Panc1 (cell line): ENCODE measurements at regions not wholly inside any gene's neighbourhood (a gene's known extent, or its start where the extent isn't known, plus 50 kb on each side); places are given as distances from the start of the nearest gene placed in this dataset.

Experiments used
- ATAC-seq: fragments of 200-7000 bp; cut with Tn5 transposase; 2 replicates; pipeline ENCODE4 v1.9.1; 2020; ENCODE audit warnings: mild to moderate bottlenecking, moderate library complexity
- BruUV-seq: library from RNA; stranded (reverse); fragments of 400-500 nt; replicated peaks from 2 replicates; lab custom pipeline; 2021; lab: Mats Ljungman, UMichigan
- CTCF ChIA-PET: fragments of 300-600 bp; sonication (Branson Sonifier 250); formaldehyde crosslinking; loops from one replicate; lab custom pipeline; 2022; ENCODE audit warnings: antibody characterized with exemption; lab: Charles Lee
- POLR2A ChIA-PET: fragments of 300-600 bp; sonication (Branson Sonifier 250); formaldehyde crosslinking; loops from one replicate; lab custom pipeline; 2022; ENCODE audit warnings: antibody characterized with exemption; lab: Charles Lee
- DNase-seq: peaks from one replicate; pipeline ENCODE4 v3.0.0-alpha.2; 2010; ENCODE audit warnings: low read depth, low spot score
- H3K27ac ChIP-seq: 2 replicates; pipeline ENCODE4 v1.5.1; 2011; ENCODE audit warnings: mild to moderate bottlenecking, low read length, inconsistent platforms
- H3K27me3 ChIP-seq: fragments of 200-500 bp; sonication (Bioruptor generic); 2 replicates; pipeline ENCODE4 v1.6.0; 2014; ENCODE audit warnings: low read length, inconsistent platforms; ENCODE audit not compliant: control insufficient read depth, insufficient read depth
- H3K36me3 ChIP-seq: fragments of 200-500 bp; sonication (Bioruptor generic); 2 replicates; pipeline ENCODE4 v1.5.1; 2014; ENCODE audit warnings: inconsistent platforms, mild to moderate bottlenecking, low read length, moderate library complexity; ENCODE audit not compliant: control insufficient read depth, insufficient read depth
- H3K4me1 ChIP-seq: 2 replicates; pipeline ENCODE4 v1.5.1; 2011; ENCODE audit warnings: inconsistent platforms, mild to moderate bottlenecking, low read length, moderate library complexity; ENCODE audit not compliant: control insufficient read depth, insufficient read depth
- H3K4me3 ChIP-seq, 2 experiments: 2 replicates each; pipeline ENCODE4 v1.5.1; 2011 to 2012; ENCODE audit warnings: low read depth in 2 of 2, low read length in 2 of 2, mild to moderate bottlenecking in 2 of 2, inconsistent platforms in 1 of 2, moderate library complexity in 1 of 2
- H3K9me3 ChIP-seq: fragments of 200-500 bp; sonication (Bioruptor generic); 2 replicates; pipeline ENCODE4 v1.5.1; 2014; ENCODE audit warnings: low read depth, mild to moderate bottlenecking, inconsistent platforms, low read length, moderate library complexity; ENCODE audit not compliant: control insufficient read depth, insufficient read depth
- POLR2AphosphoS5 ChIP-seq: IDR thresholded peaks from 2 replicates; pipeline ENCODE4 v1.6.1; 2012; ENCODE audit warnings: mild to moderate bottlenecking, low read depth, low read length, moderate library complexity
- SIN3A ChIP-seq: IDR thresholded peaks from 2 replicates; pipeline ENCODE4 v1.6.1; 2012; ENCODE audit warnings: low read depth, mild to moderate bottlenecking, low read length, moderate library complexity, borderline replicate concordance; ENCODE audit not compliant: insufficient read depth
- TCF7L2 ChIP-seq: IDR thresholded peaks from 2 replicates; pipeline ENCODE4 v1.6.1; 2011; ENCODE audit warnings: mild to moderate bottlenecking, low read depth, low read length, inconsistent platforms
- in situ Hi-C: cut with HindIII; loops from 2 replicates; pipeline ENCODE4 v1.10.0; 2016; ENCODE audit warnings: low sequenced_read_pairs, low pct_unique_long_range_greater_than_20kb
- intact Hi-C: fragments of 100-400 bp; cut with micrococcal nuclease; formaldehyde crosslinking; loops from one replicate; pipeline ENCODE4 v1.10.0; 2022; ENCODE audit not compliant: unreplicated experiment
- TF ChIP-seq, protein P1 (sequence below): fragments of 450-650 bp; IDR thresholded peaks from 2 replicates; pipeline ENCODE4 v1.5.1; 2017; ENCODE audit warnings: mild to moderate bottlenecking
- TF ChIP-seq, protein P2 (sequence below), 2 experiments: IDR thresholded peaks; 2 replicates each; pipeline ENCODE4 v1.6.1; 2011 to 2012; ENCODE audit warnings: low read depth in 2 of 2, control low read depth in 1 of 2, low read length in 1 of 2, mild to moderate bottlenecking in 1 of 2, moderate library complexity in 1 of 2; ENCODE audit not compliant: insufficient read depth in 1 of 2

DNA sequence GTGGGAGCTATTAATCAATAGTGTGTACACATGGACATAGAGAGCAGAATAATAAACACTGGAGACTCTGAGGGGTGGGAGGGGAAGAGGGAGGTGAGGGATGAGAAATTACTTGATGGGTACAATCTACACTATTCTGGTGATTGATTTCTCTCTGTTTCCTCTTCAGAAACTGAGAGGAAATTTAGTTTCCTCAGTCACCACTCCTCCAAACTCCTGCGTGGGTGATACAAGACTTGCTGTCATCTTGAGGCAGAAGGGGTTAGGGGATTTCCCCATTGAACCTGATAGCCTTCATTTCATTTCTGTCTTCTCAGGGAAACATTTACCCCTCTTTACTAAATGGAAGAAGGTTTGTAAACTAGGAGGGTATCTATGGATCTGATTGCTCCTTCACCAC is 84.3 kb upstream of the ESR1 start:
- ChIA-PET CTCF (no interaction called here), POLR2A (no interaction called here)
- BruUV-seq, result no TSS peak
- Histone ChIP-seq H3K27me3 (no peaks in the 10 kb centered on the region), H3K4me1 (no peaks in the 10 kb centered on the region), H3K27ac (no peak overlapping the region), H3K4me3 (no peak overlapping the region), H3K9me3 (no peaks in the 10 kb centered on the region), H3K36me3 (no peaks in the 10 kb centered on the region)
- DNase-seq (no peak), ATAC-seq (no peak)
- TF ChIP-seq TCF7L2 (no peak), SIN3A (no peak)
- in situ Hi-C loops (no loop called here), intact Hi-C loops (no loop called here)

DNA sequence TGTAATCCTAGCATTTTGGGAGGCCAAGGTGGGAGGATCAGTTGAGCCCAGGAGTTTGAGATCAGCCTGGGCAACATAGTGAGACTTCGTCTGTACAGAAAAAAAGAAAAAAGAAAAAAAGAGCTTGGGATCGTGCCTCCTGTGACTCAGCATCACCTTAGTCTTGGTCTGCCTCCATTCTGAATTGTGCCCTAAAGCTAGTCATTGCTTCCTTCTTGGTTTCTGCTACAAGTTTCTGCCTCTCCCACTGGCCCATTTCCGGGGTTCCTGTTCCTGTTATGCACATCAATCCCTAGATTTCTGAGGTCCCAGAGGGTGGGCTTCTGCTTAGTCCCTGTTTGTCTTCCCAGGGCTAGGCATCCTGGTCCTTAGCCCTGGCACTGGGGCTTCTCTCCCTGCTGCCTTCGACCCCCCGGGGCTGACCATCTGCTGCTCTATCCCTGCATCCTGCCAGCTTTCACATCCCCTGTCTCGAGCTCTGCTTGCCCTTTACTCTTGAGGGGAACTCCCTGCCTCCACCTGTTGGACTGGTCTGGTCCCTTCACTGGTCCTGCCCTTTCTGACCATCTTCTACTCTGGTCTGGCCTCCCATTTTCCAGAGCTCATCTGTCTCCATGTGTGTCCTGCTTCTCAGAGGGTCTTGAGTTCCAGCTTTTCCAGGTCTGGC is 77.5 kb upstream of the ESR1 start:
- Histone ChIP-seq H3K4me3 (no peak overlapping the region), H3K4me1 (no peaks in the 10 kb centered on the region), H3K9me3 (no peaks in the 10 kb centered on the region), H3K27ac (no peak overlapping the region), H3K27me3 (no peaks in the 10 kb centered on the region), H3K36me3 (no peaks in the 10 kb centered on the region)
- POLR2A ChIA-PET, result no interaction called here
- intact Hi-C loops, result no loop called here
- in situ Hi-C loops, result no loop called here
- no peak for ATAC-seq
- TF ChIP-seq, protein P1, sequence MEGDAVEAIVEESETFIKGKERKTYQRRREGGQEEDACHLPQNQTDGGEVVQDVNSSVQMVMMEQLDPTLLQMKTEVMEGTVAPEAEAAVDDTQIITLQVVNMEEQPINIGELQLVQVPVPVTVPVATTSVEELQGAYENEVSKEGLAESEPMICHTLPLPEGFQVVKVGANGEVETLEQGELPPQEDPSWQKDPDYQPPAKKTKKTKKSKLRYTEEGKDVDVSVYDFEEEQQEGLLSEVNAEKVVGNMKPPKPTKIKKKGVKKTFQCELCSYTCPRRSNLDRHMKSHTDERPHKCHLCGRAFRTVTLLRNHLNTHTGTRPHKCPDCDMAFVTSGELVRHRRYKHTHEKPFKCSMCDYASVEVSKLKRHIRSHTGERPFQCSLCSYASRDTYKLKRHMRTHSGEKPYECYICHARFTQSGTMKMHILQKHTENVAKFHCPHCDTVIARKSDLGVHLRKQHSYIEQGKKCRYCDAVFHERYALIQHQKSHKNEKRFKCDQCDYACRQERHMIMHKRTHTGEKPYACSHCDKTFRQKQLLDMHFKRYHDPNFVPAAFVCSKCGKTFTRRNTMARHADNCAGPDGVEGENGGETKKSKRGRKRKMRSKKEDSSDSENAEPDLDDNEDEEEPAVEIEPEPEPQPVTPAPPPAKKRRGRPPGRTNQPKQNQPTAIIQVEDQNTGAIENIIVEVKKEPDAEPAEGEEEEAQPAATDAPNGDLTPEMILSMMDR, result no peak
- DNase-seq, result no peak
- CTCF ChIA-PET, result no interaction called here
- no TSS peak for BruUV-seq

DNA sequence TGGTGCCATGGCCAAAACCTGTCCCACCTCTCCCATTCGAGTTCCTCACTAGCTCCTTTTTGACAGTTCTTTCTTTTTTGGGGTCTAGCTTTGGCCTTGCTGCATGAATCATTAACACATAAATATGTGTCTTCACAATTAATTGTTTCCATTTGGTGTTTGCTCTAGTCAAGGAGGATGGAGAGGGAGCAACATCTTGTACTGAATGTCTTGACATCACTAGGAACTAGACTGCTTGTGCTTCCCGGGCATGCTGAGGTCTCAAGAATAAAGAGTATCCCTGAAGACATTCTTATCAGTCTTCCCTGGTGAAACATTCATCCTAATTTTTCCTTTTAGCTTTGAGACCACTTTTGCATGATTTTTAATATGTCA is 77.0 kb upstream of the ESR1 start:
- Histone ChIP-seq H3K4me1 (no peaks in the 10 kb centered on the region), H3K9me3 (no peaks in the 10 kb centered on the region), H3K27me3 (no peaks in the 10 kb centered on the region), H3K36me3 (no peaks in the 10 kb centered on the region), H3K27ac (no peak overlapping the region), H3K4me3 (no peak overlapping the region)
- POLR2A ChIA-PET, result no interaction called here
- intact Hi-C loops, result no loop called here
- no TSS peak for BruUV-seq
- CTCF ChIA-PET, result no interaction called here
- DNase-seq, result no peak
- TF ChIP-seq TCF7L2, result no peak
- no peak for TF ChIP-seq SIN3A
- TF ChIP-seq, protein P1, result no peak
- TF ChIP-seq POLR2AphosphoS5, result no peak
- TF ChIP-seq, protein P2, sequence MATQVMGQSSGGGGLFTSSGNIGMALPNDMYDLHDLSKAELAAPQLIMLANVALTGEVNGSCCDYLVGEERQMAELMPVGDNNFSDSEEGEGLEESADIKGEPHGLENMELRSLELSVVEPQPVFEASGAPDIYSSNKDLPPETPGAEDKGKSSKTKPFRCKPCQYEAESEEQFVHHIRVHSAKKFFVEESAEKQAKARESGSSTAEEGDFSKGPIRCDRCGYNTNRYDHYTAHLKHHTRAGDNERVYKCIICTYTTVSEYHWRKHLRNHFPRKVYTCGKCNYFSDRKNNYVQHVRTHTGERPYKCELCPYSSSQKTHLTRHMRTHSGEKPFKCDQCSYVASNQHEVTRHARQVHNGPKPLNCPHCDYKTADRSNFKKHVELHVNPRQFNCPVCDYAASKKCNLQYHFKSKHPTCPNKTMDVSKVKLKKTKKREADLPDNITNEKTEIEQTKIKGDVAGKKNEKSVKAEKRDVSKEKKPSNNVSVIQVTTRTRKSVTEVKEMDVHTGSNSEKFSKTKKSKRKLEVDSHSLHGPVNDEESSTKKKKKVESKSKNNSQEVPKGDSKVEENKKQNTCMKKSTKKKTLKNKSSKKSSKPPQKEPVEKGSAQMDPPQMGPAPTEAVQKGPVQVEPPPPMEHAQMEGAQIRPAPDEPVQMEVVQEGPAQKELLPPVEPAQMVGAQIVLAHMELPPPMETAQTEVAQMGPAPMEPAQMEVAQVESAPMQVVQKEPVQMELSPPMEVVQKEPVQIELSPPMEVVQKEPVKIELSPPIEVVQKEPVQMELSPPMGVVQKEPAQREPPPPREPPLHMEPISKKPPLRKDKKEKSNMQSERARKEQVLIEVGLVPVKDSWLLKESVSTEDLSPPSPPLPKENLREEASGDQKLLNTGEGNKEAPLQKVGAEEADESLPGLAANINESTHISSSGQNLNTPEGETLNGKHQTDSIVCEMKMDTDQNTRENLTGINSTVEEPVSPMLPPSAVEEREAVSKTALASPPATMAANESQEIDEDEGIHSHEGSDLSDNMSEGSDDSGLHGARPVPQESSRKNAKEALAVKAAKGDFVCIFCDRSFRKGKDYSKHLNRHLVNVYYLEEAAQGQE (IDR thresholded peaks at IDR 0.05; ENCODE audit: insufficient read depth in 1 of 2, low read depth in 2 of 2, low read length in 1 of 2), result no peak
- no peak for ATAC-seq
- in situ Hi-C loops, result no loop called here
